GM10266 (cell line): ENCODE measurements at regions not wholly inside any gene's neighbourhood (a gene's known extent, or its start where the extent isn't known, plus 50 kb on each side); places are given as distances from the start of the nearest gene placed in this dataset.

ENCODE experiments used
- DNase-seq: peaks from one replicate; pipeline ENCODE4 v3.0.0; 2012; ENCODE audit errors: extremely low spot score
- TF ChIP-seq, protein P1 (sequence below): IDR thresholded peaks from 2 replicates; pipeline ENCODE4 v1.5.1; 2012; ENCODE audit warnings: mild to moderate bottlenecking, low read depth; ENCODE audit not compliant: control insufficient read depth, insufficient read depth; ENCODE audit errors: missing control alignments

DNA sequence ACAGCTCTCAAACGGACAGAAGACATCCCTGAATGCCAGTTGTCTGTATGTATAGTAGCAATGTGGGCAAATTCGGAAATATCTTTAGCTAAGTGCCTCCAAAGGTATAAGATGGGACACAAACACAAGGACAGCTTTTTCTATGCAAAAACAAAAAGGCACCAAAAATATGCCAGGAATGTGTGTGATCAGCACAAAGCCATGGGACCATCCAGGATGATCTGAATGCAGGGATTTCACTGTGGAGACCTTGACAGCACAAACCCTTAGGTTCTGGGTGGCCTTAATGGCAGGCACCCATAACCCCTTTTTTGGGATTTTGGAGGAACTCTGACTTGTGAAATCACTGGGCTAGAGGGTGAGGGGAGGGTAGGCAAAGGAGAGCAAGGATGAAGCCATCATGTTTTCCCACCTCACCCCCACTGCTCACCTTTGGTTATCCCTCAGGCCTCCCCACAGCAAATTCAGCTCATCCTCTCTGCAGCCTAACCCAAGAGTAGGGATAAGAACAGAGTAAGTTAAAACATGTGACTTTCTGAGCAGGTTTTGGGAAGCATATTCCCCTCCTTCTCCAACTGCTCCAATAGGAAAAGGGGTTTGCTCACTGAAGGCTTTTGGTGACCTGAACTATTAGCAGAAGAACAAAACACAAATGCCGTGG, 154.6 kb downstream of the SNX19 start:
- TF ChIP-seq, protein P1, sequence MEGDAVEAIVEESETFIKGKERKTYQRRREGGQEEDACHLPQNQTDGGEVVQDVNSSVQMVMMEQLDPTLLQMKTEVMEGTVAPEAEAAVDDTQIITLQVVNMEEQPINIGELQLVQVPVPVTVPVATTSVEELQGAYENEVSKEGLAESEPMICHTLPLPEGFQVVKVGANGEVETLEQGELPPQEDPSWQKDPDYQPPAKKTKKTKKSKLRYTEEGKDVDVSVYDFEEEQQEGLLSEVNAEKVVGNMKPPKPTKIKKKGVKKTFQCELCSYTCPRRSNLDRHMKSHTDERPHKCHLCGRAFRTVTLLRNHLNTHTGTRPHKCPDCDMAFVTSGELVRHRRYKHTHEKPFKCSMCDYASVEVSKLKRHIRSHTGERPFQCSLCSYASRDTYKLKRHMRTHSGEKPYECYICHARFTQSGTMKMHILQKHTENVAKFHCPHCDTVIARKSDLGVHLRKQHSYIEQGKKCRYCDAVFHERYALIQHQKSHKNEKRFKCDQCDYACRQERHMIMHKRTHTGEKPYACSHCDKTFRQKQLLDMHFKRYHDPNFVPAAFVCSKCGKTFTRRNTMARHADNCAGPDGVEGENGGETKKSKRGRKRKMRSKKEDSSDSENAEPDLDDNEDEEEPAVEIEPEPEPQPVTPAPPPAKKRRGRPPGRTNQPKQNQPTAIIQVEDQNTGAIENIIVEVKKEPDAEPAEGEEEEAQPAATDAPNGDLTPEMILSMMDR = no peak
- no peak for DNase-seq

GRCh38 chr11:130762638-130763037, 153.6 kb downstream of the SNX19 start:
- TF ChIP-seq, protein P1 = no peak
- no peak for DNase-seq

GRCh38 chr11:130763087-130763980, 152.9 kb downstream of the SNX19 start:
- no peak for DNase-seq
- TF ChIP-seq, protein P1 = no peak

- DNase-seq = no peak
- TF ChIP-seq, protein P1 = no peak
Measured at GRCh38 chr11:130765406-130765805, 150.9 kb downstream of the SNX19 start.

- TF ChIP-seq, protein P1 = no peak
- peak; percentile 16 for DNase-seq
Measured at GRCh38 chr11:130765951-130766649, 150.2 kb downstream of the SNX19 start.

GRCh38 chr11:130766650-130767565, 149.4 kb downstream of the SNX19 start:
- DNase-seq = no peak
- TF ChIP-seq, protein P1 = no peak
